ENCODE measurements at regions not wholly inside any gene's neighbourhood (a gene's known extent, or its start where the extent isn't known, plus 50 kb on each side); places are given as distances from the start of the nearest gene placed in this dataset.

GRCh38 chr12:45560689-45561088 is 168.8 kb upstream of the ARID2 start:
- no peak overlapping the region for H3K4me2 ChIP-seq (ENCODE audit: low read length)
- H3K4me3 ChIP-seq (ENCODE audit: low read length) = no peak overlapping the region
- H4K20me1 ChIP-seq (ENCODE audit: insufficient read depth) = no peaks in the 10 kb centered on the region
- no peaks in the 10 kb centered on the region for H3K9me3 ChIP-seq (ENCODE audit: low read length)
- H2AFZ ChIP-seq (ENCODE audit: low read depth, low read length) = no peak overlapping the region
- H3K27ac ChIP-seq (ENCODE audit: low read length) = no peak overlapping the region
- H3K36me3 ChIP-seq (ENCODE audit: insufficient read depth, low read length) = no peaks in the 10 kb centered on the region
- TF ChIP-seq EZH2 (IDR thresholded peaks at IDR 0.05; ENCODE audit: borderline replicate concordance, insufficient read depth, low read length, poor library complexity, severe bottlenecking) = no peak
- TF ChIP-seq MXI1 (conservative IDR thresholded peaks at IDR 0.05; ENCODE audit: poor library complexity, severe bottlenecking) = no peak
- TF ChIP-seq SMC3 (conservative IDR thresholded peaks at IDR 0.05; ENCODE audit: poor library complexity) = no peak
- no peak for TF ChIP-seq EP300 (conservative IDR thresholded peaks at IDR 0.05; ENCODE audit: poor library complexity, severe bottlenecking)
- no peak for TF ChIP-seq RAD21 (conservative IDR thresholded peaks at IDR 0.05)
- no peak for TF ChIP-seq POLR2AphosphoS5 (IDR thresholded peaks at IDR 0.05)
- no peak for TF ChIP-seq REST (IDR thresholded peaks at IDR 0.05; ENCODE audit: borderline replicate concordance)
- no peaks in the 10 kb centered on the region for H3K9me2 ChIP-seq (ENCODE audit: insufficient read depth, low read length)
- H3K79me2 ChIP-seq (replicated peaks; ENCODE audit: insufficient read depth, low read length) = no peaks in the 10 kb centered on the region
- no peak overlapping the region for H3K9ac ChIP-seq (ENCODE audit: low read length)
- H3F3A ChIP-seq (ENCODE audit: insufficient read depth, low read length, poor library complexity, severe bottlenecking) = no peaks in the 10 kb centered on the region
- H3K27me3 ChIP-seq (ENCODE audit: insufficient read depth, low read depth, low read length) = no peaks in the 10 kb centered on the region

- TF ChIP-seq EZH2 (IDR thresholded peaks at IDR 0.05; ENCODE audit: borderline replicate concordance, insufficient read depth, low read length, poor library complexity, severe bottlenecking) = no peak
- TF ChIP-seq RAD21 (conservative IDR thresholded peaks at IDR 0.05) = no peak
- TF ChIP-seq REST (IDR thresholded peaks at IDR 0.05; ENCODE audit: borderline replicate concordance) = no peak
- no peak for TF ChIP-seq SMC3 (conservative IDR thresholded peaks at IDR 0.05; ENCODE audit: poor library complexity)
- no peak for TF ChIP-seq POLR2AphosphoS5 (IDR thresholded peaks at IDR 0.05)
- Histone ChIP-seq H3F3A (ENCODE audit: insufficient read depth, low read length, poor library complexity, severe bottlenecking) (no peaks in the 10 kb centered on the region), H2AFZ (ENCODE audit: low read depth, low read length) (no peak overlapping the region), H3K27ac (ENCODE audit: low read length) (no peak overlapping the region), H4K20me1 (ENCODE audit: insufficient read depth) (no peaks in the 10 kb centered on the region), H3K79me2 (replicated peaks; ENCODE audit: insufficient read depth, low read length) (no peaks in the 10 kb centered on the region), H3K9me2 (ENCODE audit: insufficient read depth, low read length) (no peaks in the 10 kb centered on the region), H3K9ac (ENCODE audit: low read length) (no peak overlapping the region), H3K9me3 (ENCODE audit: low read length) (no peaks in the 10 kb centered on the region), H3K27me3 (ENCODE audit: insufficient read depth, low read depth, low read length) (no peaks in the 10 kb centered on the region), H3K4me3 (ENCODE audit: low read length) (no peak overlapping the region), H3K36me3 (ENCODE audit: insufficient read depth, low read length) (no peaks in the 10 kb centered on the region), H3K4me2 (ENCODE audit: low read length) (no peak overlapping the region)
Observed at GRCh38 chr12:45561488-45561887, 168.0 kb upstream of the ARID2 start.

All from neural cell (in vitro differentiated cells).